Lower lobe of right lung (tissue), 2 donors: ENCODE measurements at regions not wholly inside any gene's neighbourhood (a gene's known extent, or its start where the extent isn't known, plus 50 kb on each side); places are given as distances from the start of the nearest gene placed in this dataset.

ENCODE experiments used
- ATAC-seq, 2 donors: fragments of 200-7000 bp; cut with Tn5 transposase; one replicate each; pipeline ENCODE4 v1.9.1; 2020 to 2022; ENCODE audit warnings: mild to moderate bottlenecking in 2 of 2, moderate library complexity in 2 of 2
- DNase-seq: peaks from one replicate; pipeline ENCODE4 v3.0.0-alpha.2; 2020
- H3K27ac ChIP-seq: fragments of 200-600 bp; one replicate; pipeline ENCODE4 v1.8.0; 2022
- H3K27me3 ChIP-seq: fragments of 200-600 bp; one replicate; pipeline ENCODE4 v1.8.0; 2022; ENCODE audit warnings: low read depth
- H3K36me3 ChIP-seq: fragments of 200-600 bp; one replicate; pipeline ENCODE4 v1.8.0; 2022; ENCODE audit warnings: mild to moderate bottlenecking
- H3K4me1 ChIP-seq: fragments of 200-600 bp; one replicate; pipeline ENCODE4 v1.8.0; 2022
- H3K4me3 ChIP-seq: fragments of 200-600 bp; one replicate; pipeline ENCODE4 v1.8.0; 2022; ENCODE audit warnings: mild to moderate bottlenecking
- H3K9me3 ChIP-seq: fragments of 200-600 bp; one replicate; pipeline ENCODE4 v1.8.0; 2022
- intact Hi-C: fragments of 100-400 bp; cut with DNase I; formaldehyde crosslinking; loops from one replicate; pipeline ENCODE4 v1.11.0; 2022
- TF ChIP-seq, protein P1 (sequence below): fragments of 200-600 bp; IDR thresholded peaks from one replicate; pipeline ENCODE4 v1.8.0; 2022; ENCODE audit warnings: antibody characterized with exemption, mild to moderate bottlenecking
- donor health status: DM: no; HTN: yes; CAD: no; lungs with severe emphysema.

DNA sequence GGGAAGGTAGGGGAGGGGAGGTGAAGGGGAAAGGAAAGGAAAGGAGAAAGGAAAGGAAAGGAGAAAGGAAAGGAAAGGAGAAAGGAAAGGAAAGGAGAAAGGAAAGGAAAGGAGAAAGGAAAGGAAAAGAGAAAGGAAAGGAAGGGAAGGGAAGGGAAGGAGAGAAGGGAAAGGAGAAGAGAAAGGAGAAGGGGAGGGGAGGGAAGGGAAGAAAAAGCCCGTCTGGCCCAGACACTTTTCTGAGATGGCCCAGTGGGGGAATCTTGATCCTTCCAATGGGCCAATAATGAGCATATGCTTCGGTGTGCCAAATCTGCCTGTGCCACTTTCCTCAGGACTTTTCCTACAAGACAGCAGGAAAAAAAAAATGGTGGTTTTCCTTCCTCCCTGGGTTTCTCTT, 64.5 kb downstream of the CH25H start:
- no peak for ATAC-seq

DNA sequence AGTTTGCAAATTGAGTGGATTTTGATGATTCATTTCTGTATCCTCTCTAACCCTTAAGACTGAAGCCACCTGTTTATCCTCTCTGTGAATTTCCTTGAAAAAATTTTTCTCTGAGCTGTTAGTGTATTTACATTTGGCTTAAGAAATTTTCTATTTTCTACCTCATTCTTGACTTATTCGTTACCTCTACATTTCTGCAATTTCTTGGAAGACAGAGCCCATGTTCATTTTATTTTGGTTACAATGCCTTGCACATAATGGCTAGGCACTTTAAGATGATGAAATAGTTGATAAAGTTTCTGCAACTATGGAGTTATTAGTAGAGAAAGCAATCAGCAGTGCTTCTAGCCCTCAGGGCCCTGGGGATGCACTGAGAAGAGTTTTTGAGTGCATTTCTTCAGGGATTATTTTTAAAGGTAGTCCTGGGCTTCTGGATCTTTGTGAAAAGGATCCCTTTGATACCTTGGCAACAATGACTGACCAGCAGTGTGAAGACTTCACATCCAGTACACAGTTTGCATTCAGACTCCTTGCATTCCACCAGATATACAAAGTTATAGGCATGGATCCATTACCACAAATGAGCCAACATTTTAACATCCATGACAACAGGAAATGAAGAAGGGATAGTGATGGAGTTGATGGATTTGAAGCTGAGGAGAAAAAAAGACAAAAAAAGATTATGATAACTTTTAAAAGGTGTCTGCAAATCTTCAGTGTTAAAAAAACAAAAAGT, 68.2 kb downstream of the CH25H start:
- Histone ChIP-seq H3K36me3 (no peaks in the 10 kb centered on the region), H3K27ac (no peak overlapping the region), H3K4me3 (no peak overlapping the region), H3K27me3 (no peaks in the 10 kb centered on the region), H3K9me3 (no peaks in the 10 kb centered on the region), H3K4me1 (no peaks in the 10 kb centered on the region)
- ATAC-seq (no peak), DNase-seq (no peak)
- TF ChIP-seq, protein P1, sequence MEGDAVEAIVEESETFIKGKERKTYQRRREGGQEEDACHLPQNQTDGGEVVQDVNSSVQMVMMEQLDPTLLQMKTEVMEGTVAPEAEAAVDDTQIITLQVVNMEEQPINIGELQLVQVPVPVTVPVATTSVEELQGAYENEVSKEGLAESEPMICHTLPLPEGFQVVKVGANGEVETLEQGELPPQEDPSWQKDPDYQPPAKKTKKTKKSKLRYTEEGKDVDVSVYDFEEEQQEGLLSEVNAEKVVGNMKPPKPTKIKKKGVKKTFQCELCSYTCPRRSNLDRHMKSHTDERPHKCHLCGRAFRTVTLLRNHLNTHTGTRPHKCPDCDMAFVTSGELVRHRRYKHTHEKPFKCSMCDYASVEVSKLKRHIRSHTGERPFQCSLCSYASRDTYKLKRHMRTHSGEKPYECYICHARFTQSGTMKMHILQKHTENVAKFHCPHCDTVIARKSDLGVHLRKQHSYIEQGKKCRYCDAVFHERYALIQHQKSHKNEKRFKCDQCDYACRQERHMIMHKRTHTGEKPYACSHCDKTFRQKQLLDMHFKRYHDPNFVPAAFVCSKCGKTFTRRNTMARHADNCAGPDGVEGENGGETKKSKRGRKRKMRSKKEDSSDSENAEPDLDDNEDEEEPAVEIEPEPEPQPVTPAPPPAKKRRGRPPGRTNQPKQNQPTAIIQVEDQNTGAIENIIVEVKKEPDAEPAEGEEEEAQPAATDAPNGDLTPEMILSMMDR, result no peak
- intact Hi-C loops, result no loop called here

More for the DNA sequence above, 64.5 kb downstream of the CH25H start:
- TF ChIP-seq, protein P1, result no peak
- Histone ChIP-seq H3K4me1 (no peaks in the 10 kb centered on the region), H3K27ac (no peak overlapping the region), H3K36me3 (no peaks in the 10 kb centered on the region), H3K27me3 (no peaks in the 10 kb centered on the region), H3K9me3 (no peaks in the 10 kb centered on the region), H3K4me3 (no peak overlapping the region)
- intact Hi-C loops, result no loop called here
- no peak for DNase-seq

DNA sequence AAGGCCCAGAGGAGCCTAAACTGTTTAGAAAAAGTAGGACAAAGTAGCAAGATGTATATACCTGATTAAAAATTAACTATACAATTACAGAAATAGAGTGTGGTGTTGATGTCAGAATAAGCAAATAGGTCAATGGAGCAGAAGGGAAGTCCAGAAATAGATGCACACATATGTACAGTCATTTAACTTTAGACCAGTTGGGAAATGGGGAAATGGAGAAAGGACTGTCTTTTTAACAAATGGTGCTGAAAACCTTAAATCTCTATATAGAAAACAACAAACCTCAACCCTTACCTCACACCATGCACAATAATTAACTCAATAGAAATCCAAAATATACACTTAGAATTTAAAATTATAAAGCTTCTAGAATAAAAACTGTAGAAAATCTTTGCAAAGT, 72.2 kb downstream of the CH25H start:
- no peak overlapping the region for H3K27ac ChIP-seq
- intact Hi-C loops, result no loop called here
- H3K36me3 ChIP-seq, result no peaks in the 10 kb centered on the region
- TF ChIP-seq, protein P1, result no peak
- no peaks in the 10 kb centered on the region for H3K9me3 ChIP-seq
- no peak for DNase-seq
- no peaks in the 10 kb centered on the region for H3K27me3 ChIP-seq
- H3K4me3 ChIP-seq, result no peak overlapping the region
- no peaks in the 10 kb centered on the region for H3K4me1 ChIP-seq
- no peak for ATAC-seq

DNA sequence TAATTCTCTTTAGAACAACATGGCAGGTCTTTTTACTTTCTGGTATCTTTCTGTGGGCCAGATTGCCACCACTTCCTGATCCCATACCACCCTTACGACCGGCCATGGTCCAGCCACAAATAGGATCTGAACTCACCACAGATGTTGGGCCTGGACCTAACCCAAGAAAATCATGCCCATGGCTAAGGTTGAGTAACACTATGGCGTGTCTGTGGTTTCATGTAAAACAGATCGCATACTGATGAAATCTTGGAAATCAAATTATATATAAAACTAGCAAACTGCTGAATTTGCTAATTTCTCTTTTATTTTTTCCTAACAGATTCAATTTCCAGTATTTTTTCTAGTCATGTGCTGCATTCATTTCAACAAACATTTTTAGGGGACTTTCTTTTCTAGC, 77.2 kb downstream of the CH25H start:
- ATAC-seq, result peak; percentile 54 to 77

DNA sequence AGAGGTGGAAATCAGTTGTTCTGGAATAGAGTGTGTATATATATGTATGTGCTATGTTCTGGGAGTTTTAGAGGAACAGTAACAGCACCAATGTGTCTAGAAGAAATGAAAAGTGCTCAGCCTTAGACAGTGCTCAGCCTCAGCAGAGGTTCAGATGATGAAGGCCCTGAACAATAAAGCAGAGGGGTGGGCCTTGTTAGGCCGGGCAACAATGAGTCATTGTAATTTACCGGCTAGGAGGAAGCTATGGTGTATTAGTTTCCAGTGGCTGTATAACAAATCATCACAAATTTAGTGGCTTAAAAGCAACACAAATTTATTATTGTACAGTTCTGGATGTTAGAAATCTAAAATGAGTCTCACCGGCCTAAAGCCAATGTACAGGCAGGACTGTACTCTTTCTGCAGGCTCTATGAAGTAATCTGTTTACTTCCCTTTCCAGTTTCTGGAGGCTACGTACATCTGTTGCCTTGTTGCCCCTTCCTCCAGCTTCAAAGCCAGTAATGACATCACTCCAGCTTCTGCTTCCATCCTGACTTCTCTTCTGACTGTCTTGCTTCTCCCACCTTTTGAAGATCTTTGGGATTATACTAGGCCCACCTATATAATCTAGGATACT, 84.6 kb downstream of the CH25H start:
- no peaks in the 10 kb centered on the region for H3K36me3 ChIP-seq
- no peak overlapping the region for H3K4me3 ChIP-seq
- no peak for DNase-seq
- H3K4me1 ChIP-seq, result no peaks in the 10 kb centered on the region
- no peaks in the 10 kb centered on the region for H3K9me3 ChIP-seq
- no peaks in the 10 kb centered on the region for H3K27me3 ChIP-seq
- intact Hi-C loops, result no loop called here
- TF ChIP-seq, protein P1, result no peak
- peak overlapping the region; percentile 46 for H3K27ac ChIP-seq
- peak; percentile 87 to 90 for ATAC-seq

More for the DNA sequence above, 77.2 kb downstream of the CH25H start:
- DNase-seq, result peak; percentile 58
- H3K4me3 ChIP-seq, result no peak overlapping the region
- TF ChIP-seq, protein P1, result no peak
- H3K36me3 ChIP-seq, result no peaks in the 10 kb centered on the region
- H3K9me3 ChIP-seq, result no peaks in the 10 kb centered on the region
- H3K4me1 ChIP-seq, result no peaks in the 10 kb centered on the region
- intact Hi-C loops, result no loop called here
- H3K27ac ChIP-seq, result no peak overlapping the region
- H3K27me3 ChIP-seq, result no peaks in the 10 kb centered on the region
